ENCODE measurements at regions not wholly inside any gene's neighbourhood (a gene's known extent, or its start where the extent isn't known, plus 50 kb on each side); places are given as distances from the start of the nearest gene placed in this dataset.

DNA sequence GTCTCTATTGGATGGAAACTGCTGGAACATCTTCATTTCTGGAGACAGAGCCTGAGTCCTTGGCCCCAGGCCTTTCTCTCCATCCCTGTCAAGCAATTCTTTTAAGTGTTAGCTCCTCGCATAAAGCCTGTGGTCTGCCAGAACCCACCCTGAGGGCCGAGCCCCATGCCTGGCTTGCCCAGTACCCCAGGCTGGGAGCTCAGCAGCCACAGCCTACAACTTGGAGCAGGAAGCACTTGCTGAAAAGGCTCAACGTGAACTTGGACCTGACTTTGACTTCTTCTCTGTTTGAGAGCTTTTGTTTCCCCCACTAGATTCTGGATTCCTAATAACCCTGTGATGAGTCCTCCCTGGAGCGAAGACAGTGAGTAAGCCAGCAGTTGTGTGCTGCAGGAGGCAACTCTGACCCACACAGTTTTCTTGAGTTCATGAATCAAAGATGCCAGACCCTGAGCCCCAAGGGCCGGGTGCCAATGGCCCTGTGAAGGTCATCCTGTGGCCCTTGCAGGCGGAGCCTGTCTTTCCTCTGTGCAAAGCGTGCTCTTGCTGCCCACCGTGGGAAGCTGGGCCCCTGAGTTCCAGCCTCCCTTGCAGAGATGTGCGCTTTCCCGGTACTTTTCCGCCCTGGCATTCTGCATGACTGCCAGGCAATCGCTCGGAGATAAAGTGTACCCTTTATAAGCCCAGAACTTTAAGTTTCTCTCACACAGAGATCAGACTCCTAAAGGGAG is 64.3 kb upstream of the RUFY1 start:
- TF ChIP-seq CHD1 (IDR thresholded peaks at IDR 0.05; ENCODE audit: low read depth, low read length) (no peak), EZH2 (IDR thresholded peaks at IDR 0.05; ENCODE audit: borderline replicate concordance, control insufficient read depth, low read depth, low read length) (no peak), YY1 (IDR thresholded peaks at IDR 0.05; ENCODE audit: low read depth, low read length) (no peak), TAF1 (IDR thresholded peaks at IDR 0.05; ENCODE audit: borderline replicate concordance, low read depth, low read length) (no peak), ZNF384 (IDR thresholded peaks at IDR 0.05; ENCODE audit: borderline replicate concordance, low read depth, low read length) (no peak), KLF5 (IDR thresholded peaks at IDR 0.05; ENCODE audit: partially characterized antibody) (no peak), NFYB (IDR thresholded peaks at IDR 0.05; ENCODE audit: insufficient read depth, low read depth, low read length) (no peak)
- TF ChIP-seq, protein P1, sequence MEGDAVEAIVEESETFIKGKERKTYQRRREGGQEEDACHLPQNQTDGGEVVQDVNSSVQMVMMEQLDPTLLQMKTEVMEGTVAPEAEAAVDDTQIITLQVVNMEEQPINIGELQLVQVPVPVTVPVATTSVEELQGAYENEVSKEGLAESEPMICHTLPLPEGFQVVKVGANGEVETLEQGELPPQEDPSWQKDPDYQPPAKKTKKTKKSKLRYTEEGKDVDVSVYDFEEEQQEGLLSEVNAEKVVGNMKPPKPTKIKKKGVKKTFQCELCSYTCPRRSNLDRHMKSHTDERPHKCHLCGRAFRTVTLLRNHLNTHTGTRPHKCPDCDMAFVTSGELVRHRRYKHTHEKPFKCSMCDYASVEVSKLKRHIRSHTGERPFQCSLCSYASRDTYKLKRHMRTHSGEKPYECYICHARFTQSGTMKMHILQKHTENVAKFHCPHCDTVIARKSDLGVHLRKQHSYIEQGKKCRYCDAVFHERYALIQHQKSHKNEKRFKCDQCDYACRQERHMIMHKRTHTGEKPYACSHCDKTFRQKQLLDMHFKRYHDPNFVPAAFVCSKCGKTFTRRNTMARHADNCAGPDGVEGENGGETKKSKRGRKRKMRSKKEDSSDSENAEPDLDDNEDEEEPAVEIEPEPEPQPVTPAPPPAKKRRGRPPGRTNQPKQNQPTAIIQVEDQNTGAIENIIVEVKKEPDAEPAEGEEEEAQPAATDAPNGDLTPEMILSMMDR (IDR thresholded peaks at IDR 0.05 in 2 of 3, conservative IDR thresholded peaks at IDR 0.05 in 1 of 3; ENCODE audit: control insufficient read depth in 2 of 3, extremely low read depth in 1 of 3, insufficient read depth in 1 of 3, low read depth in 3 of 3, low read length in 3 of 3) = no peak
- TF ChIP-seq, protein P2, sequence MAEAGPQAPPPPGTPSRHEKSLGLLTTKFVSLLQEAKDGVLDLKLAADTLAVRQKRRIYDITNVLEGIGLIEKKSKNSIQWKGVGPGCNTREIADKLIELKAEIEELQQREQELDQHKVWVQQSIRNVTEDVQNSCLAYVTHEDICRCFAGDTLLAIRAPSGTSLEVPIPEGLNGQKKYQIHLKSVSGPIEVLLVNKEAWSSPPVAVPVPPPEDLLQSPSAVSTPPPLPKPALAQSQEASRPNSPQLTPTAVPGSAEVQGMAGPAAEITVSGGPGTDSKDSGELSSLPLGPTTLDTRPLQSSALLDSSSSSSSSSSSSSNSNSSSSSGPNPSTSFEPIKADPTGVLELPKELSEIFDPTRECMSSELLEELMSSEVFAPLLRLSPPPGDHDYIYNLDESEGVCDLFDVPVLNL (IDR thresholded peaks at IDR 0.05; ENCODE audit: low read depth, low read length) = no peak
- TF ChIP-seq, protein P3, sequence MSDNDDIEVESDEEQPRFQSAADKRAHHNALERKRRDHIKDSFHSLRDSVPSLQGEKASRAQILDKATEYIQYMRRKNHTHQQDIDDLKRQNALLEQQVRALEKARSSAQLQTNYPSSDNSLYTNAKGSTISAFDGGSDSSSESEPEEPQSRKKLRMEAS (IDR thresholded peaks at IDR 0.05; ENCODE audit: low read depth, low read length) = no peak
